MM.1S (cell line): ENCODE measurements at regions not wholly inside any gene's neighbourhood (a gene's known extent, or its start where the extent isn't known, plus 50 kb on each side); places are given as distances from the start of the nearest gene placed in this dataset.

Source experiments
- DNase-seq: peaks from one replicate; pipeline ENCODE4 v3.0.0-alpha.2; 2015
- H2AFZ ChIP-seq: fragments of 300-600 bp; sonication (generic); 2 replicates; pipeline ENCODE4 v1.6.0; 2016; ENCODE audit warnings: antibody characterized with exemption, low read length
- H3F3A ChIP-seq: fragments of 300-600 bp; sonication (generic); 2 replicates; pipeline ENCODE4 v1.6.1; 2016; ENCODE audit warnings: mild to moderate bottlenecking, antibody characterized with exemption, low read length, moderate library complexity, mixed read lengths; ENCODE audit not compliant: insufficient read depth
- H3K27ac ChIP-seq: fragments of 300-600 bp; sonication (generic); 2 replicates; pipeline ENCODE4 v1.5.1; 2016; ENCODE audit warnings: mild to moderate bottlenecking, low read length
- H3K27me3 ChIP-seq: fragments of 300-600 bp; sonication (generic); replicated peaks from 2 replicates; pipeline ENCODE4 v1.6.0; 2016; ENCODE audit warnings: low read length; ENCODE audit not compliant: insufficient read depth
- H3K36me3 ChIP-seq: fragments of 300-600 bp; sonication (generic); replicated peaks from 2 replicates; pipeline ENCODE4 v1.6.1; 2016; ENCODE audit warnings: mild to moderate bottlenecking, low read length, mixed read lengths; ENCODE audit not compliant: insufficient read depth
- H3K4me1 ChIP-seq: fragments of 300-600 bp; sonication (generic); 2 replicates; pipeline ENCODE4 v1.6.1; 2016; ENCODE audit warnings: low read length, mixed read lengths
- H3K4me2 ChIP-seq: fragments of 300-600 bp; sonication (generic); 2 replicates; pipeline ENCODE4 v1.6.0; 2016; ENCODE audit warnings: low read depth, low read length
- H3K4me3 ChIP-seq: fragments of 300-600 bp; sonication (generic); 2 replicates; pipeline ENCODE4 v1.5.1; 2016; ENCODE audit warnings: low read length, mixed read lengths
- H3K79me2 ChIP-seq: fragments of 300-600 bp; sonication (generic); 2 replicates; pipeline ENCODE4 v1.6.1; 2016; ENCODE audit warnings: mixed run types, low read length, mixed read lengths
- H3K9ac ChIP-seq: fragments of 300-600 bp; sonication (generic); 2 replicates; pipeline ENCODE4 v1.6.1; 2016; ENCODE audit warnings: low read length, mixed read lengths
- H3K9me2 ChIP-seq: fragments of 300-600 bp; sonication (generic); replicated peaks from 2 replicates; pipeline ENCODE4 v1.6.1; 2016; ENCODE audit warnings: mild to moderate bottlenecking, low read length, mixed read lengths; ENCODE audit not compliant: insufficient read depth
- H3K9me3 ChIP-seq: fragments of 300-600 bp; sonication (generic); replicated peaks from 2 replicates; pipeline ENCODE4 v1.6.1; 2016; ENCODE audit warnings: mild to moderate bottlenecking, low read length, mixed read lengths; ENCODE audit not compliant: insufficient read depth
- H4K20me1 ChIP-seq: fragments of 300-600 bp; sonication (generic); 2 replicates; pipeline ENCODE4 v1.6.1; 2016; ENCODE audit warnings: mild to moderate bottlenecking, low read length, moderate library complexity, mixed read lengths; ENCODE audit not compliant: insufficient read depth
- CTCF ChIP-seq: fragments of 300-600 bp; sonication (generic); IDR thresholded peaks from 2 replicates; pipeline ENCODE4 v1.5.1; 2016; ENCODE audit warnings: antibody characterized with exemption, low read length, mixed read lengths
- EZH2 ChIP-seq: fragments of 300-600 bp; sonication (generic); optimal IDR thresholded peaks from 2 replicates; pipeline ENCODE3; 2017; ENCODE audit warnings: low read depth, mild to moderate bottlenecking, antibody characterized with exemption, low read length, mixed read lengths
- EZH2phosphoT487 ChIP-seq: fragments of 300-600 bp; sonication (generic); IDR thresholded peaks from 2 replicates; pipeline ENCODE4 v1.6.1; 2018; ENCODE audit warnings: antibody characterized with exemption, low read length

DNA sequence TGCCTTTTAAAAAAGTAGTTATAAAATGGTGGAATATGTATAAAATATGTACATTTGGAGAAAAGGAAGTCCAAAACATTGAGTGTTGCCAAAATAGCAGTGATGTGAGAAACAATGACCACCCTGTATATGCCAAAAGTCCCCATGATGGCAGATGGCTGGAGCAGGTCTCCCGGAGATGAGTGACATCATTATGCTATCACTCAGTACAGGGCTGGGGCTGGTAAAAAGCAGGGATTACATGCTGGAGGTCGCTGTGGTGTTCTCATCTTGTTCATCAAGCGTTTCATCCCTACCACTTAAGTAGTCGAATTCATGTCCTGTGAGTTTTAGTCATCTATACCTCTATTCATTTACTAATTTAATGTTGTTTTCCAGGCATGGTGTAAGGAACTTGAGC is 315.3 kb upstream of the SLC35B3 start:
- no peak for DNase-seq
- TF ChIP-seq EZH2phosphoT487 = no peak
- no peak for TF ChIP-seq CTCF
- no peak for TF ChIP-seq EZH2
- Histone ChIP-seq H2AFZ (no peak overlapping the region), H3K4me3 (no peak overlapping the region), H3K9me2 (no peaks in the 10 kb centered on the region), H3K27me3 (no peaks in the 10 kb centered on the region), H3K9ac (no peak overlapping the region), H3K36me3 (no peaks in the 10 kb centered on the region), H3K9me3 (no peaks in the 10 kb centered on the region), H3K27ac (no peak overlapping the region), H3K4me1 (no peaks in the 10 kb centered on the region), H3K4me2 (no peak overlapping the region), H3F3A (no peaks in the 10 kb centered on the region), H4K20me1 (no peaks in the 10 kb centered on the region), H3K79me2 (no peaks in the 10 kb centered on the region)

DNA sequence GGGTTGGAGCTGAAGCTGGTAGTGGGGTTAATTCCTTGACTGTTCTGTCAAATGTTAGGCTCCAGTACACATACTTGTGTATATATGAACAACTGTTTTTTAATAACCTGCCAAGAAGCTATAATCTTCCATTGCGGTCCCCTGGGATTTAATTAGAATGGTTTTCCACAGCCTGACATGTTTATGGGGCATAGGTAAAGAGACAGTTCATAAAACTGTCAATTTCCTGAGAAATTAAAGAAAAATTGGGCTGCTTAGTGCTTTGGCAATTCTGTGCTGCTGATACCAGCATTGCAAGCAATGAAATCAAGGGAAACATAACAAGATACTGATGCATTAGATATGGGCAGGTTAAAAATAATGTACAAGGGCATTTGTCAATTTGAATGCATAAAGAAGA is 314.1 kb upstream of the SLC35B3 start:
- no peaks in the 10 kb centered on the region for H3K4me1 ChIP-seq
- H3K9ac ChIP-seq = no peak overlapping the region
- H3K36me3 ChIP-seq = no peaks in the 10 kb centered on the region
- no peak overlapping the region for H3K4me3 ChIP-seq
- no peaks in the 10 kb centered on the region for H3K9me3 ChIP-seq
- no peaks in the 10 kb centered on the region for H3K27me3 ChIP-seq
- H3K9me2 ChIP-seq = no peaks in the 10 kb centered on the region
- H2AFZ ChIP-seq = no peak overlapping the region
- no peaks in the 10 kb centered on the region for H4K20me1 ChIP-seq
- no peaks in the 10 kb centered on the region for H3F3A ChIP-seq
- H3K4me2 ChIP-seq = no peak overlapping the region
- TF ChIP-seq CTCF = no peak
- no peak for TF ChIP-seq EZH2
- TF ChIP-seq EZH2phosphoT487 = no peak
- DNase-seq = no peak
- H3K27ac ChIP-seq = no peak overlapping the region
- no peaks in the 10 kb centered on the region for H3K79me2 ChIP-seq

DNA sequence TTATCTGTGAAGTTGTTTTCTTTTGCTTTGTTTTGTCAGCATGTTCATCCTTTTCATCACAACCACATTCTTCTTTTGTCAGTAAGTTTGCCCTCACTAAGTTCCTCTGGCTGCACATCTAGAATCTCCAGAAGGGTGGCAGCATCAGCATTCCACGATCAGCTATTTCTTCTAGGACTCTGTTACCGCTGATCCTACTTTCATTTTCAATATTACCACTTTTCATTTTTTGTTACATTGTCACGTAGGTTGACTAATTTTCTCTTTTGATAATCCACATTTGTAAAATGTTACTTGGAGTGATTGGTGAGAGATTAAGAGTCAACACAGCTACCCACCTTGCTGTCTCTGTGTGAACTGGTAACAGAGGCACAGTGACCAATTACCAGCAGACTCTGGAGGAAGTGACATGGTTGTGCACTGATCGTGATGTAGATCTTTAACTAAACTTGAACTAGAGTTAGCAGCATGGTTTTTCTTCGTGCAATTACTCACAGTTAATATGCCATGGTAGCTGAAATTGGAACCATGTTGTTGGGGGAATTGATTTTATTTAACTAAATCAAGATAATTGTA is 307.9 kb upstream of the SLC35B3 start:
- H2AFZ ChIP-seq = peak overlapping the region; percentile 75
- no peaks in the 10 kb centered on the region for H3K36me3 ChIP-seq
- peak overlapping the region; percentile 13; the same call in 1 of the 2 replicates for H3K27ac ChIP-seq
- peak overlapping the region; percentile 56 for H3K4me2 ChIP-seq
- H3K9me3 ChIP-seq = no peaks in the 10 kb centered on the region
- peak; percentile 38 for DNase-seq
- no peaks in the 10 kb centered on the region for H3K9me2 ChIP-seq
- TF ChIP-seq CTCF (peak; percentile 54), EZH2 (no peak)
- no peaks in the 10 kb centered on the region for H3F3A ChIP-seq
- peak overlapping the region; percentile 26; the same call in 1 of the 2 replicates for H3K9ac ChIP-seq
- peaks cover 5% of the 10 kb centered on the region for H3K4me1 ChIP-seq
- no peaks in the 10 kb centered on the region for H4K20me1 ChIP-seq
- no peaks in the 10 kb centered on the region for H3K79me2 ChIP-seq
- H3K4me3 ChIP-seq = peak overlapping the region; percentile 58
- no peaks in the 10 kb centered on the region for H3K27me3 ChIP-seq
